ENCODE measurements at regions not wholly inside any gene's neighbourhood (a gene's known extent, or its start where the extent isn't known, plus 50 kb on each side); places are given as distances from the start of the nearest gene placed in this dataset.

GRCh38 chr13:33677215-33677614, 140.7 kb upstream of the RFC3 start:
- TF ChIP-seq POLR2AphosphoS5 (IDR thresholded peaks at IDR 0.05; ENCODE audit: borderline replicate concordance, low read depth, low read length) (no peak), EZH2 (IDR thresholded peaks at IDR 0.05) (no peak), FOXP2 (optimal IDR thresholded peaks at IDR 0.05; ENCODE audit: control extremely low read depth, extremely low read length, insufficient read depth) (no peak)

Measured in SK-N-MC (cell line).